ENCODE measurements at regions not wholly inside any gene's neighbourhood (a gene's known extent, or its start where the extent isn't known, plus 50 kb on each side); places are given as distances from the start of the nearest gene placed in this dataset.
"Not testable (repeated sequence)": the region's sequence is repeated elsewhere in the genome, so short reads cannot be mapped to it uniquely, and the experiment has no call there.

- not testable (repeated sequence) for DNase-seq; H3K4me3 Mint-ChIP-seq (ENCODE audit: unreplicated experiment); H3K27ac Mint-ChIP-seq (ENCODE audit: unreplicated experiment); H3K4me1 Mint-ChIP-seq (ENCODE audit: low read depth, unreplicated experiment); H3K36me3 Mint-ChIP-seq (ENCODE audit: unreplicated experiment); H3K9me3 Mint-ChIP-seq (ENCODE audit: unreplicated experiment); H3K27me3 Mint-ChIP-seq (ENCODE audit: unreplicated experiment)
Measured at GRCh38 chr9:62952840-62953239, 1763.0 kb downstream of the SPATA31A7 start.
